Mesenchymal stem cell (in vitro differentiated cells and primary cell): ENCODE measurements at regions not wholly inside any gene's neighbourhood (a gene's known extent, or its start where the extent isn't known, plus 50 kb on each side); places are given as distances from the start of the nearest gene placed in this dataset.

Experiments
- DNase-seq: peaks from one replicate; pipeline ENCODE4 v3.0.0-alpha.2; 2013
- H2AFZ ChIP-seq: one replicate; pipeline ENCODE4 v1.6.1; 2013; ENCODE audit warnings: low read depth, mild to moderate bottlenecking, control low read depth, inconsistent platforms, low read length, moderate library complexity
- H2AK5ac ChIP-seq: 2 replicates; pipeline ENCODE4 v1.6.1; 2013; ENCODE audit warnings: low read length, moderate library complexity, mild to moderate bottlenecking, inconsistent platforms; ENCODE audit not compliant: severe bottlenecking
- H2BK120ac ChIP-seq: one replicate; pipeline ENCODE4 v1.6.1; 2013; ENCODE audit warnings: low read depth, mild to moderate bottlenecking, inconsistent platforms, low read length, moderate library complexity
- H2BK12ac ChIP-seq, 2 experiments: one replicate each; pipeline ENCODE4 v1.6.1; 2013; ENCODE audit warnings: inconsistent platforms in 2 of 2, low read length in 2 of 2, mild to moderate bottlenecking in 2 of 2, moderate library complexity in 2 of 2, control low read depth in 1 of 2
- H2BK15ac ChIP-seq: one replicate; pipeline ENCODE4 v1.6.1; 2013; ENCODE audit warnings: mild to moderate bottlenecking, low read depth, inconsistent platforms; ENCODE audit not compliant: poor library complexity, severe bottlenecking
- H2BK5ac ChIP-seq: 2 replicates; pipeline ENCODE4 v1.6.1; 2013; ENCODE audit warnings: low read depth, mild to moderate bottlenecking, low read length, control low read depth, inconsistent platforms; ENCODE audit not compliant: poor library complexity, severe bottlenecking
- H3K14ac ChIP-seq, 2 experiments: one replicate each; pipeline ENCODE4 v1.6.1; 2013; ENCODE audit warnings: inconsistent platforms in 2 of 2, low read length in 2 of 2, control low read depth in 1 of 2, mild to moderate bottlenecking in 1 of 2, moderate library complexity in 1 of 2
- H3K18ac ChIP-seq, 2 experiments: one replicate each; pipeline ENCODE4 v1.6.1; 2013; ENCODE audit warnings: inconsistent platforms in 2 of 2, low read length in 2 of 2, control low read depth in 1 of 2, low read depth in 1 of 2, mild to moderate bottlenecking in 1 of 2
- H3K23ac ChIP-seq, 2 experiments: one replicate each; pipeline ENCODE4 v1.6.1; 2013; ENCODE audit warnings: inconsistent platforms in 2 of 2, low read length in 2 of 2, mild to moderate bottlenecking in 2 of 2, moderate library complexity in 2 of 2, control low read depth in 1 of 2
- H3K27ac ChIP-seq: 2 replicates; pipeline ENCODE4 v1.5.1; 2013; ENCODE audit warnings: mild to moderate bottlenecking, moderate library complexity, low read length, control low read depth, inconsistent platforms; ENCODE audit not compliant: poor library complexity, severe bottlenecking
- H3K27me3 ChIP-seq, 2 experiments: 2 replicates each; pipeline versions ENCODE4 v1.6.1 to v1.7.0; 2013; ENCODE audit warnings: low read length in 2 of 2, mild to moderate bottlenecking in 2 of 2, moderate library complexity in 2 of 2, control low read depth in 1 of 2, inconsistent platforms in 1 of 2; ENCODE audit not compliant: control insufficient read depth in 1 of 2, insufficient read depth in 1 of 2
- H3K36me3 ChIP-seq, 2 experiments: 2 replicates each; pipeline versions ENCODE4 v1.6.1 to v1.7.0; 2013; ENCODE audit warnings: low read length in 2 of 2, control low read depth in 1 of 2, inconsistent platforms in 1 of 2, low read depth in 1 of 2, mild to moderate bottlenecking in 1 of 2; ENCODE audit not compliant: insufficient read depth in 2 of 2, control insufficient read depth in 1 of 2
- H3K4ac ChIP-seq, 2 experiments: one replicate each; pipeline ENCODE4 v1.6.1; 2013; ENCODE audit warnings: inconsistent platforms in 2 of 2, low read length in 2 of 2, mild to moderate bottlenecking in 2 of 2, moderate library complexity in 2 of 2, control low read depth in 1 of 2, low read depth in 1 of 2
- H3K4me1 ChIP-seq: 2 replicates; pipeline ENCODE4 v1.6.1; 2013; ENCODE audit warnings: low read depth, low read length, control low read depth; ENCODE audit not compliant: control insufficient read depth, insufficient read depth
- H3K4me2 ChIP-seq: 2 replicates; pipeline ENCODE4 v1.6.1; 2013; ENCODE audit warnings: low read length, mild to moderate bottlenecking, inconsistent platforms; ENCODE audit not compliant: poor library complexity, severe bottlenecking
- H3K4me3 ChIP-seq, 2 experiments: 2 replicates each; pipeline versions ENCODE4 v1.5.1 to v1.7.0; 2013; ENCODE audit warnings: low read length in 2 of 2, mild to moderate bottlenecking in 2 of 2, control low read depth in 1 of 2, low read depth in 1 of 2; ENCODE audit not compliant: insufficient read depth in 1 of 2
- H3K79me1 ChIP-seq: replicated peaks from 2 replicates; pipeline ENCODE4 v1.6.1; 2013; ENCODE audit warnings: mild to moderate bottlenecking, control low read depth, low read length, inconsistent platforms; ENCODE audit not compliant: poor library complexity, severe bottlenecking
- H3K9ac ChIP-seq: 2 replicates; pipeline ENCODE4 v1.7.0; 2013; ENCODE audit warnings: mild to moderate bottlenecking, low read length, moderate library complexity
- H3K9me3 ChIP-seq: 2 replicates; pipeline ENCODE4 v1.7.0; 2013; ENCODE audit warnings: mild to moderate bottlenecking, low read length; ENCODE audit not compliant: control insufficient read depth
- H4K8ac ChIP-seq: one replicate; pipeline ENCODE4 v1.6.1; 2013; ENCODE audit warnings: inconsistent platforms, mild to moderate bottlenecking, low read length, moderate library complexity
- H4K91ac ChIP-seq: one replicate; pipeline ENCODE4 v1.6.1; 2013; ENCODE audit warnings: mild to moderate bottlenecking, low read length, inconsistent platforms
- WGBS: methylation state at CpG from one replicate; pipeline ENCODE4 v1.1.7; 2013; ENCODE audit warnings: mixed read lengths; 5-methylcytosine and 5-hydroxymethylcytosine counted together

DNA sequence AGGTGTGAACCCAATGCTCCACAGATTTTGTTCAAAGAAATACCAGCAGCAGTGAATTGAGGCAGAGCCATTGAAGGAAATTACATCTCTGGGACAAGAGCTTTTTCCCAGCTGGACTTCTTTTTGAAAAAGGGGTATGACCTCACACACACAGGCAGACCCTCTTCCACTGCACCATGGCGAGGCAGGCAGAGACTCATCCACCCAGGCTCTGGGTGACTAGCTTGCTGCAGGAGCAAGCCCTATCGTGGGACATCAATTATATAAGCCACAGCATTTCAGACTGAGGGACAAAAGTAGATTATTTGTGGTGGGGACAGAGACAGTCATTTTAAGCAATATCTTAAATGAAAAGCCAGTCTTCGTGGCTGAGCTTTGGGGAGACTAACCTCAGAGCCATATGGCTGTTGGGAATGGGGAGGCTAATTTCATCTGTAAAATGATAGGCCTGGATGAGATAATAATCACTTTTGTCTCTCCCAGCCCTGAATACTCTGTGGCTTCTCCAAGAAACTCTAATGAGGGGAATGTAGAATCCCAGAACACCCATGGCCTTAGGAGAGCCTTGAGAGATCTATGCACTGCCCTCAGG, 113.1 kb upstream of the TNC start:
- no peak overlapping the region for H3K27ac ChIP-seq
- no peak overlapping the region for H3K18ac ChIP-seq
- H4K91ac ChIP-seq, result no peak overlapping the region
- H2BK15ac ChIP-seq, result no peak overlapping the region
- H3K27me3 ChIP-seq, result no peaks in the 10 kb centered on the region
- H2AFZ ChIP-seq, result no peak overlapping the region
- no peak for DNase-seq
- H3K4ac ChIP-seq, result no peak overlapping the region
- H3K4me1 ChIP-seq, result peaks cover 5% of the 10 kb centered on the region
- H2BK12ac ChIP-seq, result no peak overlapping the region
- no peak overlapping the region for H3K9ac ChIP-seq
- no peaks in the 10 kb centered on the region for H3K9me3 ChIP-seq
- H3K23ac ChIP-seq, result no peak overlapping the region
- 78% methylated on average over 3 of the region's 3 CpGs for WGBS
- no peak overlapping the region for H3K14ac ChIP-seq
- no peak overlapping the region for H2BK5ac ChIP-seq
- no peaks in the 10 kb centered on the region for H3K79me1 ChIP-seq
- no peak overlapping the region for H2BK120ac ChIP-seq
- H3K36me3 ChIP-seq, result no peaks in the 10 kb centered on the region
- H3K4me2 ChIP-seq, result no peak overlapping the region
- H3K4me3 ChIP-seq, result no peak overlapping the region
- H4K8ac ChIP-seq, result no peak overlapping the region
- H2AK5ac ChIP-seq, result no peak overlapping the region

DNA sequence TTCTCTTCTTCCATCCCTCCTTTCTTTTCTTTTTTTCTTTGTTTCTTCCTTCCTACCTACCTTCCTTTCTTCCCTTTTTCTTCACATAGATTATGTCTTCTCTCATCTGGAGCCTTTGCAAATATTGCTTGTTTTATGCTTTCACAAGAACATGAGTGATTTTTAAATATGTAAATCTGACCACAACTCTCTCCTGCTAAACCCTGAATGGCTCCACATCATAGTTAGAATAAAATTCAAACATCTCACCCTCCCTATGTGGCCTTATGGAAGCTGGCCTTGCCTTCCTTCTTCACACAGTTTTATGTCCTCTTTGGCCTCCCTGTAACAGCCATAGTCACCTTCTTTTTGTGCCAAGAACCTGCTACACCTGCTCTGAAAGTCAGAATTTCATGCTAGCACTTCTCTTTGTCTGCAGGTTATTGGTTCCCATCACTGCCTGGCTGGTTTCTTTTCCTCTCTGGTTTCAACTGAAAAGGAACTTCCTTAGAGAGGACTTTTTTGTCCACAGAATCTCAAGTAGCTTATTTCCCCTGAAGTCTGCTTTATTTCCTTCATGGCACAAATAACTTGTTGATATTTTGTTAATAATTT, 114.3 kb upstream of the TNC start:
- H2BK120ac ChIP-seq, result no peak overlapping the region
- H2BK15ac ChIP-seq, result no peak overlapping the region
- no peaks in the 10 kb centered on the region for H3K79me1 ChIP-seq
- no peak for DNase-seq
- H2BK12ac ChIP-seq, result no peak overlapping the region
- no peak overlapping the region for H4K8ac ChIP-seq
- no peak overlapping the region for H2AFZ ChIP-seq
- H3K4me1 ChIP-seq, result peaks cover 5% of the 10 kb centered on the region
- H3K14ac ChIP-seq, result no peak overlapping the region
- H2AK5ac ChIP-seq, result no peak overlapping the region
- no peak overlapping the region for H3K4ac ChIP-seq
- H3K23ac ChIP-seq, result no peak overlapping the region
- no peak overlapping the region for H3K4me2 ChIP-seq
- no peak overlapping the region for H3K27ac ChIP-seq
- no peak overlapping the region for H3K9ac ChIP-seq
- H4K91ac ChIP-seq, result no peak overlapping the region
- H2BK5ac ChIP-seq, result no peak overlapping the region
- no peaks in the 10 kb centered on the region for H3K36me3 ChIP-seq
- H3K18ac ChIP-seq, result no peak overlapping the region
- no peaks in the 10 kb centered on the region for H3K27me3 ChIP-seq
- no peak overlapping the region for H3K4me3 ChIP-seq
- H3K9me3 ChIP-seq, result no peaks in the 10 kb centered on the region

DNA sequence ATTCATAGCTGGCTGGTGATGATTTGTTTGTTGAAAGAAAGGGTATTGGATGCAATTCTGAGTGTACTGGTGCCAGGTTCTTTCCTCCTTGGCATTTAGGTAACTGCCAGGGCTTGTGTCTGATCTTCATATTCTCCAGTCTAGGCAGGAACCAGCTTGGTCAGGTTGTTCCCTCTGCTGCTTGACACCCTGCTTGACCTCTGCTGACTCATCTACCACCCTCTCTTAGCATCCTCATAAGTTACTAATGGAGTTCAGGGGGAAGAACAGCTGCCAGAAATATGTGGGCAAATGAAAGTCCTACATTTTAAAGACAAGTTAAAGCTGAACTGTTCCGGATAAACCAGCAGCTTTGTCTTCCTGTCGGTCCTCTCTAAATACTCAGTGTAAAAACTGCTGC, 116.1 kb upstream of the TNC start:
- peak; percentile 83 for DNase-seq
- no peak overlapping the region for H3K14ac ChIP-seq
- peak overlapping the region; percentile 93 for H3K27ac ChIP-seq
- peak overlapping the region in 1 of 2 experiments; percentile 33 for H2BK12ac ChIP-seq
- no peak overlapping the region for H3K4me3 ChIP-seq
- no peaks in the 10 kb centered on the region for H3K27me3 ChIP-seq
- peak overlapping the region; percentile 77 for H2AK5ac ChIP-seq
- no peak overlapping the region for H2BK120ac ChIP-seq
- no peak overlapping the region for H4K8ac ChIP-seq
- 9% methylated on average over 2 of the region's 2 CpGs for WGBS
- no peak overlapping the region for H3K4me2 ChIP-seq
- peak overlapping the region; percentile 5 for H3K9ac ChIP-seq
- H2BK5ac ChIP-seq, result peak overlapping the region; percentile 46
- no peaks in the 10 kb centered on the region for H3K79me1 ChIP-seq
- no peak overlapping the region for H3K18ac ChIP-seq
- H3K23ac ChIP-seq, result no peak overlapping the region
- H3K9me3 ChIP-seq, result no peaks in the 10 kb centered on the region
- no peak overlapping the region for H3K4ac ChIP-seq
- peaks cover 5% of the 10 kb centered on the region for H3K4me1 ChIP-seq
- H4K91ac ChIP-seq, result no peak overlapping the region
- no peak overlapping the region for H2AFZ ChIP-seq
- no peaks in the 10 kb centered on the region for H3K36me3 ChIP-seq
- H2BK15ac ChIP-seq, result no peak overlapping the region

DNA sequence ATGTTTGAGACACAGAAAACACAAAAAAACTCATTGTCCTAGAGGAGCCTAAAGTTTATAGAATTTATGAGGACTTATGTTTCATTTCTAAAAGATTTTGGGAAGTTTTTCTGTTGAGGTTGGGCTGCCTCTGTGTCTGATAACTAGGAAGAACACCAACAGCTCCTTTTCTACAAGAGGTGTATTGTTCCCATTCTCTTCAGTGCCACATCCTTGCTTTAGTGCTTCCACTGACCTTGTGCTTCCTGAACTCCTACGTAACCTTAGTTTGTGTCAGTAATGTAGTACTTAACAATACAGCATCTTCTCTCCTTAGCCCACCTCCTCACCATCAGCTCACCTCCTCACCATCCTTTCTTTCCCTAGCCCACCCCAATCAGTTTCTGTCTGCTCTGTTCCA, 117.3 kb upstream of the TNC start:
- Histone ChIP-seq H3K9ac (no peak overlapping the region), H3K9me3 (no peaks in the 10 kb centered on the region), H3K4ac (no peak overlapping the region), H3K14ac (no peak overlapping the region), H2BK120ac (no peak overlapping the region), H3K79me1 (no peaks in the 10 kb centered on the region), H2BK5ac (no peak overlapping the region), H3K23ac (no peak overlapping the region), H4K91ac (no peak overlapping the region), H3K36me3 (no peaks in the 10 kb centered on the region), H2AFZ (no peak overlapping the region), H4K8ac (no peak overlapping the region), H2BK12ac (no peak overlapping the region), H3K4me3 (no peak overlapping the region), H3K4me2 (no peak overlapping the region), H3K27me3 (no peaks in the 10 kb centered on the region), H3K4me1 (peaks cover 5% of the 10 kb centered on the region), H2BK15ac (no peak overlapping the region), H3K18ac (no peak overlapping the region), H3K27ac (no peak overlapping the region), H2AK5ac (peak overlapping the region; percentile 73)
- no peak for DNase-seq
- 92% methylated on average over 1 of the region's 1 CpG for WGBS
